D721Med (cell line): ENCODE measurements at regions not wholly inside any gene's neighbourhood (a gene's known extent, or its start where the extent isn't known, plus 50 kb on each side); places are given as distances from the start of the nearest gene placed in this dataset.

Experiments used
- DNase-seq: peaks from one replicate; pipeline ENCODE4 v3.0.0; 2011; ENCODE audit warnings: low spot score; ENCODE audit not compliant: insufficient read length
- FAIRE-seq: peaks from 2 replicates; lab custom pipeline; 2011; peaks lifted over from hg19 to GRCh38; lab: Jason Lieb, UNC
- TF ChIP-seq, protein P1 (sequence below): IDR thresholded peaks from 2 replicates; pipeline ENCODE4 v1.5.1; 2012; ENCODE audit warnings: mild to moderate bottlenecking, control low read depth; ENCODE audit not compliant: insufficient read depth; ENCODE audit errors: missing control alignments

- DNase-seq: no peak
- FAIRE-seq: no peak
- TF ChIP-seq, protein P1, sequence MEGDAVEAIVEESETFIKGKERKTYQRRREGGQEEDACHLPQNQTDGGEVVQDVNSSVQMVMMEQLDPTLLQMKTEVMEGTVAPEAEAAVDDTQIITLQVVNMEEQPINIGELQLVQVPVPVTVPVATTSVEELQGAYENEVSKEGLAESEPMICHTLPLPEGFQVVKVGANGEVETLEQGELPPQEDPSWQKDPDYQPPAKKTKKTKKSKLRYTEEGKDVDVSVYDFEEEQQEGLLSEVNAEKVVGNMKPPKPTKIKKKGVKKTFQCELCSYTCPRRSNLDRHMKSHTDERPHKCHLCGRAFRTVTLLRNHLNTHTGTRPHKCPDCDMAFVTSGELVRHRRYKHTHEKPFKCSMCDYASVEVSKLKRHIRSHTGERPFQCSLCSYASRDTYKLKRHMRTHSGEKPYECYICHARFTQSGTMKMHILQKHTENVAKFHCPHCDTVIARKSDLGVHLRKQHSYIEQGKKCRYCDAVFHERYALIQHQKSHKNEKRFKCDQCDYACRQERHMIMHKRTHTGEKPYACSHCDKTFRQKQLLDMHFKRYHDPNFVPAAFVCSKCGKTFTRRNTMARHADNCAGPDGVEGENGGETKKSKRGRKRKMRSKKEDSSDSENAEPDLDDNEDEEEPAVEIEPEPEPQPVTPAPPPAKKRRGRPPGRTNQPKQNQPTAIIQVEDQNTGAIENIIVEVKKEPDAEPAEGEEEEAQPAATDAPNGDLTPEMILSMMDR: no peak
Observed at GRCh38 chr9:109715344-109715743, 64.7 kb upstream of the PALM2AKAP2 start.

- TF ChIP-seq, protein P1: no peak
- no peak for DNase-seq
- FAIRE-seq: no peak
Observed at GRCh38 chr9:109716631-109717030, 63.4 kb upstream of the PALM2AKAP2 start.

- TF ChIP-seq, protein P1: no peak
- DNase-seq (no peak), FAIRE-seq (no peak)
Observed at GRCh38 chr9:109717342-109717741, 62.7 kb upstream of the PALM2AKAP2 start.

GRCh38 chr9:109718861-109719260, 61.1 kb upstream of the PALM2AKAP2 start:
- TF ChIP-seq, protein P1: no peak
- no peak for FAIRE-seq
- no peak for DNase-seq

GRCh38 chr9:109721001-109721400, 59.0 kb upstream of the PALM2AKAP2 start:
- FAIRE-seq (no peak), DNase-seq (no peak)
- TF ChIP-seq, protein P1: no peak

DNA sequence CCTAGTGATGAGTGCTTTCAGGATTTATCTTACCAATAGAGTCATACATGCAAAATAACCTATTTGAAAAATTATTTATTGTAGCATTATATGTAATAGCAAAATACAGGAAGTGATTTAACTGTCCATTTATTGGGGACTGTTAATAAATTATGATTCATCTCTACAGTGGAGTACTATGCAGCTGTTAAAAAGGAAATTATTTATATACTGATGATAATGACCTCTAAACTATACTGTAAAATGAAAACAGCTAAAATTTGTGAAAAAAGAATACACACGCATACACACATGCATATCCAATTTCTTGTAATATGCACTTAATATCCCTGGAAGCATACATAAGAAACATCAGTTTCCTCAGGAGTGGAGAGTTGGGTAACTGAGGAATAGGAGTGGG, 58.0 kb upstream of the PALM2AKAP2 start:
- TF ChIP-seq, protein P1: no peak
- DNase-seq (no peak), FAIRE-seq (no peak)

GRCh38 chr9:109723781-109724180, 56.2 kb upstream of the PALM2AKAP2 start:
- no peak for FAIRE-seq
- TF ChIP-seq, protein P1: no peak

More at GRCh38 chr9:109723781-109724180, 56.2 kb upstream of the PALM2AKAP2 start:
- DNase-seq: no peak
